Naive B cell (primary cell): ENCODE measurements at regions not wholly inside any gene's neighbourhood (a gene's known extent, or its start where the extent isn't known, plus 50 kb on each side); places are given as distances from the start of the nearest gene placed in this dataset.

ENCODE experiments used
- ATAC-seq, 2 donors: fragments of 150-1000 bp; cut with Tn5 transposase; 2 replicates each; pipeline ENCODE4 v1.10.0; 2021; ENCODE audit warnings: low read depth in 2 of 2, mild to moderate bottlenecking in 2 of 2, moderate library complexity in 2 of 2
- DNase-seq: peaks from one replicate; pipeline ENCODE4 v3.0.0; 2022
- H3K27ac Mint-ChIP-seq, 6 donors: one replicate each; pipeline ENCODE4 v1.8.0; 2020 to 2022; ENCODE audit warnings: mild to moderate bottlenecking in 6 of 6, mixed read lengths in 6 of 6, moderate library complexity in 5 of 6, inconsistent platforms in 2 of 6
- H3K27me3 Mint-ChIP-seq, 3 donors: one replicate each; pipeline ENCODE4 v1.8.0; 2021 to 2022; ENCODE audit warnings: mixed read lengths in 3 of 3, mild to moderate bottlenecking in 1 of 3
- H3K36me3 Mint-ChIP-seq, 2 donors: one replicate each; pipeline ENCODE4 v1.8.0; 2020 to 2022; ENCODE audit warnings: mixed read lengths in 2 of 2, inconsistent platforms in 1 of 2, mild to moderate bottlenecking in 1 of 2
- H3K4me1 Mint-ChIP-seq, 3 donors: one replicate each; pipeline ENCODE4 v1.8.0; 2020 to 2022; ENCODE audit warnings: mixed read lengths in 3 of 3, inconsistent platforms in 1 of 3, mild to moderate bottlenecking in 1 of 3, moderate library complexity in 1 of 3
- H3K4me3 Mint-ChIP-seq, 8 donors: one replicate each; pipeline ENCODE4 v1.8.0; 2020 to 2022; ENCODE audit warnings: mild to moderate bottlenecking in 8 of 8, mixed read lengths in 8 of 8, moderate library complexity in 8 of 8, inconsistent platforms in 2 of 8
- H3K9me3 Mint-ChIP-seq, 7 donors: one replicate each; pipeline ENCODE4 v1.8.0; 2020 to 2022; ENCODE audit warnings: mixed read lengths in 7 of 7, mild to moderate bottlenecking in 5 of 7, inconsistent platforms in 2 of 7, moderate library complexity in 1 of 7

DNA sequence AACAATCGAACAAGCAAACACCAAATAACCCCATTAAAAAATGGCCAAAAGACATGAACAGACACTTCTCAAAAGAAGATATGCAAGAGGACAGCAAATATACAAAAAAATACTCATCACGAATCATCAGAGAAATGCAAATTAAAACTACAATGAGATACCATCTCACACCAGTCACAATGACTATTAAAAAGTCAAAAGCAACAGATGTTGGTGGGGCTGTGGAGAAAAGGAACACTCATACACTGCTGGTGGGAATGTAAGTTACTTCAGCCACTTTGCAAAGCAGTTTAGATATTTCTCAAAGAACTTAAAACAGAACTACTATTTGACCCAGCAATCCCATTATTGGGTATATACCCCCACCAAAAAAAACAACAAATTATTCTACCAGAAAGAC is 51.3 kb upstream of the FLI1 start:
- no peak overlapping the region for H3K27ac Mint-ChIP-seq
- no peaks in the 10 kb centered on the region for H3K36me3 Mint-ChIP-seq
- no peak for DNase-seq
- H3K9me3 Mint-ChIP-seq: peaks cover 0 to 5% (median 0%) of the 10 kb centered on the region in 7 donors
- no peak for ATAC-seq
- no peak overlapping the region for H3K4me3 Mint-ChIP-seq
- H3K4me1 Mint-ChIP-seq: peaks cover 7 to 14% (median 11%) of the 10 kb centered on the region in 3 donors
- no peaks in the 10 kb centered on the region for H3K27me3 Mint-ChIP-seq

- DNase-seq (no peak), ATAC-seq (no peak)
- H3K4me1 Mint-ChIP-seq: peaks cover 7 to 14% (median 11%) of the 10 kb centered on the region in 3 donors
- H3K36me3 Mint-ChIP-seq: no peaks in the 10 kb centered on the region
- peak overlapping the region in 1 of 8 donors; percentile 54 for H3K4me3 Mint-ChIP-seq
- H3K27ac Mint-ChIP-seq: no peak overlapping the region
- no peaks in the 10 kb centered on the region for H3K27me3 Mint-ChIP-seq
- peaks cover 0 to 5% (median 0%) of the 10 kb centered on the region in 7 donors for H3K9me3 Mint-ChIP-seq
These were observed 50.1 kb upstream of the FLI1 start for GRCh38 chr11:128643661-128644317.
